Hepatocyte (in vitro differentiated cells): ENCODE measurements at regions not wholly inside any gene's neighbourhood (a gene's known extent, or its start where the extent isn't known, plus 50 kb on each side); places are given as distances from the start of the nearest gene placed in this dataset.
A peak's percentile ranks its signal among the peaks of the same experiment; 100 is the strongest.

ENCODE experiments used
- DNase-seq: peaks from one replicate; pipeline ENCODE4 v3.0.0-alpha.2; 2016; ENCODE audit warnings: low spot score
- H2AFZ ChIP-seq: fragments of 200-600 bp; sonication (generic); 2 replicates; pipeline ENCODE4 v1.6.0; 2016; ENCODE audit warnings: antibody characterized with exemption, mild to moderate bottlenecking
- H3K27ac ChIP-seq: fragments of 200-600 bp; sonication (generic); 2 replicates; pipeline ENCODE4 v1.5.1; 2016; ENCODE audit warnings: mild to moderate bottlenecking
- H3K27me3 ChIP-seq: fragments of 200-600 bp; sonication (generic); 2 replicates; pipeline ENCODE4 v1.6.1; 2016
- H3K36me3 ChIP-seq: fragments of 200-600 bp; sonication (generic); replicated peaks from 2 replicates; pipeline ENCODE4 v1.5.1; 2016; ENCODE audit warnings: low read depth; ENCODE audit not compliant: insufficient read depth
- H3K4me1 ChIP-seq: fragments of 200-600 bp; sonication (generic); 2 replicates; pipeline ENCODE4 v1.5.1; 2016; ENCODE audit warnings: mild to moderate bottlenecking, moderate library complexity; ENCODE audit not compliant: insufficient read depth
- H3K4me2 ChIP-seq: fragments of 200-600 bp; sonication (generic); 2 replicates; pipeline ENCODE4 v1.6.0; 2016
- H3K4me3 ChIP-seq: fragments of 200-600 bp; sonication (generic); 2 replicates; pipeline ENCODE4 v1.5.1; 2016; ENCODE audit warnings: mild to moderate bottlenecking
- H3K79me2 ChIP-seq: fragments of 200-600 bp; sonication (generic); 2 replicates; pipeline ENCODE4 v1.6.0; 2017; ENCODE audit warnings: mild to moderate bottlenecking
- H3K9me2 ChIP-seq: fragments of 200-600 bp; sonication (generic); replicated peaks from 2 replicates; pipeline ENCODE4 v1.6.0; 2017; ENCODE audit warnings: mild to moderate bottlenecking; ENCODE audit not compliant: insufficient read depth
- H3K9me3 ChIP-seq: fragments of 200-600 bp; sonication (generic); 2 replicates; pipeline ENCODE4 v1.5.1; 2016; ENCODE audit warnings: low read depth, mild to moderate bottlenecking
- H4K20me1 ChIP-seq: fragments of 200-600 bp; sonication (generic); 2 replicates; pipeline ENCODE4 v1.6.0; 2016; ENCODE audit warnings: mild to moderate bottlenecking; ENCODE audit not compliant: insufficient read depth, poor library complexity, severe bottlenecking
- CTCF ChIP-seq: fragments of 200-600 bp; sonication (generic); IDR thresholded peaks from 2 replicates; pipeline ENCODE4 v1.5.1; 2016; ENCODE audit warnings: antibody characterized with exemption, mild to moderate bottlenecking; ENCODE audit not compliant: poor library complexity
- EZH2 ChIP-seq: fragments of 200-600 bp; sonication (generic); IDR thresholded peaks from 2 replicates; pipeline ENCODE4 v1.6.1; 2016; ENCODE audit warnings: antibody characterized with exemption, mild to moderate bottlenecking, borderline replicate concordance
- EZH2phosphoT487 ChIP-seq: fragments of 200-600 bp; sonication (generic); IDR thresholded peaks from one replicate; pipeline ENCODE4 v1.6.1; 2018; ENCODE audit warnings: antibody characterized with exemption, mild to moderate bottlenecking, low read depth, moderate library complexity; ENCODE audit not compliant: unreplicated experiment, severe bottlenecking
- WGBS: methylation state at CpG from one replicate; pipeline ENCODE4 v1.1.6; 2016; ENCODE audit warnings: low lambda C conversion rate; ENCODE audit errors: missing lambda C conversion rate; 5-methylcytosine and 5-hydroxymethylcytosine counted together

- DNase-seq: peak; percentile 26
- H4K20me1 ChIP-seq: no peaks in the 10 kb centered on the region
- WGBS: 68% methylated on average over 10 of the region's 10 CpGs
- peaks cover 25% of the 10 kb centered on the region for H3K4me1 ChIP-seq
- TF ChIP-seq EZH2phosphoT487 (no peak), EZH2 (no peak), CTCF (no peak)
- H3K79me2 ChIP-seq: no peaks in the 10 kb centered on the region
- H2AFZ ChIP-seq: no peak overlapping the region
- H3K4me3 ChIP-seq: no peak overlapping the region
- H3K4me2 ChIP-seq: peak overlapping the region; percentile 30
- H3K9me3 ChIP-seq: no peaks in the 10 kb centered on the region
- H3K9me2 ChIP-seq: no peaks in the 10 kb centered on the region
- no peaks in the 10 kb centered on the region for H3K36me3 ChIP-seq
- H3K27me3 ChIP-seq: no peaks in the 10 kb centered on the region
- peak overlapping the region; percentile 57 for H3K27ac ChIP-seq
Measured at GRCh38 chr15:94840794-94841783, 609.7 kb downstream of the MCTP2 start.

GRCh38 chr15:94843060-94843459, 611.7 kb downstream of the MCTP2 start:
- TF ChIP-seq CTCF: no peak
- TF ChIP-seq EZH2: no peak
- no peak for TF ChIP-seq EZH2phosphoT487

GRCh38 chr15:94844198-94844537, 612.8 kb downstream of the MCTP2 start:
- Histone ChIP-seq H3K4me3 (no peak overlapping the region), H2AFZ (no peak overlapping the region), H3K9me2 (no peaks in the 10 kb centered on the region), H3K9me3 (no peaks in the 10 kb centered on the region), H3K36me3 (no peaks in the 10 kb centered on the region), H3K4me2 (peak overlapping the region; percentile 84), H3K27me3 (no peaks in the 10 kb centered on the region), H3K79me2 (no peaks in the 10 kb centered on the region), H3K4me1 (peaks cover 25% of the 10 kb centered on the region), H3K27ac (peak overlapping the region; percentile 97), H4K20me1 (no peaks in the 10 kb centered on the region)
- 45% methylated on average over 5 of the region's 5 CpGs for WGBS
- DNase-seq: no peak
- TF ChIP-seq EZH2: no peak
- no peak for TF ChIP-seq EZH2phosphoT487
- TF ChIP-seq CTCF: no peak

More at GRCh38 chr15:94843060-94843459, 611.7 kb downstream of the MCTP2 start:
- Histone ChIP-seq H3K27me3 (no peaks in the 10 kb centered on the region), H3K4me2 (no peak overlapping the region), H3K4me1 (peaks cover 25% of the 10 kb centered on the region), H4K20me1 (no peaks in the 10 kb centered on the region), H3K27ac (peak overlapping the region; percentile 97), H3K79me2 (no peaks in the 10 kb centered on the region), H3K9me2 (no peaks in the 10 kb centered on the region), H2AFZ (no peak overlapping the region), H3K36me3 (no peaks in the 10 kb centered on the region), H3K4me3 (no peak overlapping the region), H3K9me3 (no peaks in the 10 kb centered on the region)
- DNase-seq: no peak
